GM12878 (cell line): ENCODE measurements at regions not wholly inside any gene's neighbourhood (a gene's known extent, or its start where the extent isn't known, plus 50 kb on each side); places are given as distances from the start of the nearest gene placed in this dataset.

Experiments used
- CTCF ChIP-seq, 3 experiments: IDR thresholded peaks in 2 of 3; conservative IDR thresholded peaks in 1 of 3; 2 replicates each; pipeline ENCODE4 v1.5.1; 2011; ENCODE audit warnings: low read depth in 3 of 3, low read length in 3 of 3, mild to moderate bottlenecking in 3 of 3, control low read depth in 2 of 3, moderate library complexity in 2 of 3, inconsistent platforms in 1 of 3, mixed read lengths in 1 of 3; ENCODE audit not compliant: control insufficient read depth in 2 of 3, insufficient read depth in 1 of 3; ENCODE audit errors: extremely low read depth in 1 of 3
- FOXK2 ChIP-seq: fragments of 450-650 bp; IDR thresholded peaks from 2 replicates; pipeline ENCODE4 v1.6.1; 2017; ENCODE audit warnings: mild to moderate bottlenecking, moderate library complexity

DNA sequence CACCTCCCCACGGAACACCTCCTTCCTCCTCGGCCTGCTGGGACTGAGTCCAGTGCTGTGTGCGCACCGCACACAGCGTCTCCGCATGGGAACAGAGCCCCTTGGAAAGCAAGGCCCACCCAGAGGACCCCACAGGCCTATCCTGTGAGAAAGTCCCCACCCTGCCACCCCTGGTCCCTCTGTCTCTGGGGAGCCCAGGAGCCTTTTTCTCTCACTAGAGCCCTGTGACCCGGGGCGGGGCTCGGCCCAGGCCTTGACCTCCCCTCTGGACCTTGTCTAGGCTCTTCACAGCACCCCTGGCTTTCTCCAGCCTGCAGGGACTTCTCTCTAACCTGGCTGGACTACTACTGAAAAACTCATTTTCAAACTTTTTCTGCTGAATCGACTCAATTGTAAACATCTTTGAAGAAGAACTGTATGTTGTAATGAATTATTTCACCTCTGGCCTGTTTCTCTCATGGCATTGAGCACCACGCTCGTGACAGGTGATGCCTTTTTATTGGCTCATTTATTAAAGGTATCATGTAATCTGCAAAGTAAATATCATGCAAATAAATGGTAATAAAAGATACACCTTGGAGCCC is 89.2 kb downstream of the IRX1 start:
- no peak for TF ChIP-seq FOXK2
- no peak for TF ChIP-seq CTCF (IDR thresholded peaks at IDR 0.05 in 2 of 3, conservative IDR thresholded peaks at IDR 0.05 in 1 of 3; ENCODE audit: control insufficient read depth in 2 of 3, extremely low read depth in 1 of 3, insufficient read depth in 1 of 3, low read depth in 3 of 3, low read length in 3 of 3)
